ENCODE measurements at regions not wholly inside any gene's neighbourhood (a gene's known extent, or its start where the extent isn't known, plus 50 kb on each side); places are given as distances from the start of the nearest gene placed in this dataset.

GRCh38 chr6:11353921-11354389 is 121.5 kb upstream of the NEDD9 start (continued):
- no peak for TF ChIP-seq ZNF248 (tag by site-specific recombination; IDR thresholded peaks at IDR 0.05)

GRCh38 chr6:11350294-11350693 is 117.8 kb upstream of the NEDD9 start:
- Histone ChIP-seq H3K27ac (ENCODE audit: extremely low read depth, low read depth, low read length) (no peak overlapping the region), H3K36me3 (ENCODE audit: control insufficient read depth in 2 of 2, insufficient read depth in 1 of 2, low read length in 2 of 2) (no peaks in the 10 kb centered on the region), H3K4me1 (ENCODE audit: control insufficient read depth, insufficient read depth, low read length) (no peaks in the 10 kb centered on the region), H3K4me3 (ENCODE audit: low read depth, low read length) (no peak overlapping the region), H3K9me3 (ENCODE audit: control insufficient read depth, insufficient read depth, low read depth, low read length) (no peaks in the 10 kb centered on the region)
- ChIA-PET CTCF (no interaction called here), POLR2A (no interaction called here)
- no peak for TF ChIP-seq ZNF555 (tag by site-specific recombination; conservative IDR thresholded peaks at IDR 0.05)
- no peak for TF ChIP-seq ZNF132 (tag by site-specific recombination; IDR thresholded peaks at IDR 0.05; ENCODE audit: borderline replicate concordance)
- no peak for TF ChIP-seq EGR2 (tag by site-specific recombination; IDR thresholded peaks at IDR 0.05; ENCODE audit: low read depth)
- no peak for TF ChIP-seq ZNF311 (tag by site-specific recombination; IDR thresholded peaks at IDR 0.05; ENCODE audit: borderline replicate concordance)
- TF ChIP-seq PATZ1 (tag by site-specific recombination; IDR thresholded peaks at IDR 0.05): no peak
- TF ChIP-seq ZNF148 (tag by site-specific recombination; IDR thresholded peaks at IDR 0.05; ENCODE audit: borderline replicate concordance): no peak
- no peak for TF ChIP-seq ZNF157 (tag by site-specific recombination; IDR thresholded peaks at IDR 0.05)
- TF ChIP-seq ZNF266 (tag by site-specific recombination; IDR thresholded peaks at IDR 0.05; ENCODE audit: low read depth): no peak
- TF ChIP-seq AEBP2 (tag by site-specific recombination; IDR thresholded peaks at IDR 0.05; ENCODE audit: borderline replicate concordance): no peak
- TF ChIP-seq SALL2 (tag by site-specific recombination; IDR thresholded peaks at IDR 0.05; ENCODE audit: borderline replicate concordance): no peak
- TF ChIP-seq ZNF473 (tag by site-specific recombination; IDR thresholded peaks at IDR 0.05): no peak
- no peak for TF ChIP-seq ZNF155 (tag by site-specific recombination; IDR thresholded peaks at IDR 0.05)
- no peak for TF ChIP-seq BCL6B (tag by site-specific recombination; IDR thresholded peaks at IDR 0.05)
- no peak for TF ChIP-seq ZNF280D (tag by site-specific recombination; IDR thresholded peaks at IDR 0.05)
